ENCODE measurements at regions not wholly inside any gene's neighbourhood (a gene's known extent, or its start where the extent isn't known, plus 50 kb on each side); places are given as distances from the start of the nearest gene placed in this dataset.

GRCh38 chrX:110964786-110965185, 131.2 kb upstream of the PAK3 start:
- intact Hi-C loops (cut with DNase I) = no loop called here
- no peak for DNase-seq

GRCh38 chrX:110962451-110962850, 133.5 kb upstream of the PAK3 start:
- Histone ChIP-seq H3K27me3 (no peaks in the 10 kb centered on the region), H3K9me3 (no peaks in the 10 kb centered on the region), H3K4me1 (no peaks in the 10 kb centered on the region), H3K36me3 (no peaks in the 10 kb centered on the region), H3K4me3 (no peak overlapping the region), H3K27ac (no peak overlapping the region)
- no peak for DNase-seq
- ATAC-seq = no peak
- intact Hi-C loops (cut with DNase I) = no loop called here
- no peak for TF ChIP-seq CTCF (IDR thresholded peaks at IDR 0.05)

More at GRCh38 chrX:110964786-110965185, 131.2 kb upstream of the PAK3 start:
- H3K4me1 ChIP-seq = no peaks in the 10 kb centered on the region
- no peak for ATAC-seq
- no peak overlapping the region for H3K27ac ChIP-seq
- H3K4me3 ChIP-seq = no peak overlapping the region
- no peak for TF ChIP-seq CTCF (IDR thresholded peaks at IDR 0.05)
- no peaks in the 10 kb centered on the region for H3K36me3 ChIP-seq
- H3K9me3 ChIP-seq = no peaks in the 10 kb centered on the region
- no peaks in the 10 kb centered on the region for H3K27me3 ChIP-seq

GRCh38 chrX:110955706-110956105, 140.3 kb upstream of the PAK3 start:
- Histone ChIP-seq H3K27ac (no peak overlapping the region), H3K27me3 (no peaks in the 10 kb centered on the region), H3K9me3 (no peaks in the 10 kb centered on the region), H3K4me1 (no peaks in the 10 kb centered on the region), H3K4me3 (no peak overlapping the region), H3K36me3 (no peaks in the 10 kb centered on the region)
- intact Hi-C loops (cut with DNase I) = no loop called here
- no peak for ATAC-seq
- no peak for TF ChIP-seq CTCF (IDR thresholded peaks at IDR 0.05)
- no peak for DNase-seq

- Histone ChIP-seq H3K4me1 (no peaks in the 10 kb centered on the region), H3K9me3 (no peaks in the 10 kb centered on the region), H3K4me3 (no peak overlapping the region), H3K27ac (no peak overlapping the region), H3K36me3 (no peaks in the 10 kb centered on the region), H3K27me3 (no peaks in the 10 kb centered on the region)
- intact Hi-C loops (cut with DNase I) = no loop called here
- ATAC-seq (no peak), DNase-seq (no peak)
- TF ChIP-seq CTCF (IDR thresholded peaks at IDR 0.05) = no peak
These were observed 141.4 kb upstream of the PAK3 start for GRCh38 chrX:110954428-110955100.

- H3K27me3 ChIP-seq = no peaks in the 10 kb centered on the region
- no peak overlapping the region for H3K4me3 ChIP-seq
- intact Hi-C loops (cut with DNase I) = no loop called here
- H3K4me1 ChIP-seq = no peaks in the 10 kb centered on the region
- H3K9me3 ChIP-seq = no peaks in the 10 kb centered on the region
- DNase-seq (no peak), ATAC-seq (no peak)
- no peaks in the 10 kb centered on the region for H3K36me3 ChIP-seq
- no peak for TF ChIP-seq CTCF (IDR thresholded peaks at IDR 0.05)
- no peak overlapping the region for H3K27ac ChIP-seq
These were observed 144.3 kb upstream of the PAK3 start for GRCh38 chrX:110951472-110952269.
